COLO668 (cell line): ENCODE measurements at regions not wholly inside any gene's neighbourhood (a gene's known extent, or its start where the extent isn't known, plus 50 kb on each side); places are given as distances from the start of the nearest gene placed in this dataset.

Experiments used
- DNase-seq: peaks from one replicate; lab custom pipeline; 2025; ENCODE audit not compliant: unreplicated experiment; lab: John Stamatoyannopoulos, UW

- DNase-seq = peak; percentile 77
These were observed 53.7 kb upstream of the KDM4C start for GRCh38 chr9:6703898-6704639.

GRCh38 chr9:6702707-6703106 is 55.1 kb upstream of the KDM4C start:
- DNase-seq = no peak

DNA sequence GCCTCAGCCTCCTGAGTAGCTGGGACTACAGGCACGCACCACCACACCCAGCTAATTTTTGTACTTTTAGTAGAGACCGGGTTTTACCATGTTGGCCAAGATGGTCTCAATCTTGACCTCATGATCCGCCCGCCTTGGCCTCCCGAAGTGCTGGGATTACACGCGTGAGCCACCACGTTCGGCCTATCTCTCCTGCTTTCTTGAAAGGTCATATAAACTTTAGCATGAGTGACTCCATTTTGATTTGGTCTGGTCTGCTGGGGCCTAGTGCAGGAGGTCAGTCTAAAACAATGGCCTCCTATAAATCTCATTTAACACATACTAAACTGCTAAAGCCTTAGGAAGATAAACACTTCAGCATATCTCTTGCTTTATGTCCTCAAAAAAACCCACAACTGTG is 50.6 kb upstream of the GLDC start:
- DNase-seq = no peak

GRCh38 chr9:6695121-6695814 is 49.7 kb upstream of the GLDC start:
- no peak for DNase-seq
